Testis (tissue), 2 donors: ENCODE measurements at regions not wholly inside any gene's neighbourhood (a gene's known extent, or its start where the extent isn't known, plus 50 kb on each side); places are given as distances from the start of the nearest gene placed in this dataset.

Source experiments
- DNase-seq: peaks from one replicate; pipeline ENCODE4 v3.0.0-alpha.2; 2019
- H3K27ac ChIP-seq, 2 donors: fragments of 200-600 bp; sonication (generic); one replicate each; pipeline ENCODE4 v1.5.1; 2019
- H3K27me3 ChIP-seq: fragments of 200-600 bp; sonication (generic); one replicate; pipeline ENCODE4 v1.5.1; 2019
- H3K36me3 ChIP-seq: fragments of 200-600 bp; sonication (generic); one replicate; pipeline ENCODE4 v1.5.1; 2017; ENCODE audit warnings: low read depth; ENCODE audit errors: missing control alignments
- H3K4me1 ChIP-seq: fragments of 200-600 bp; sonication (generic); one replicate; pipeline ENCODE4 v1.5.1; 2019
- H3K4me3 ChIP-seq, 2 donors: fragments of 200-600 bp; sonication (generic); one replicate each; pipeline ENCODE4 v1.5.1; 2017 to 2019
- H3K9me3 ChIP-seq: fragments of 200-600 bp; sonication (generic); one replicate; pipeline ENCODE4 v1.5.1; 2017
- CTCF ChIP-seq, 3 experiments: fragments of 450-650 bp in 2 of 3; fragments of 200-600 bp in 1 of 3; sonication (generic) in 1 of 3; IDR thresholded peaks; one replicate each; pipeline ENCODE4 v1.5.1; 2016 to 2019; ENCODE audit warnings: antibody characterized with exemption in 3 of 3, mild to moderate bottlenecking in 2 of 3, moderate library complexity in 1 of 3
- POLR2A ChIP-seq: fragments of 450-650 bp; IDR thresholded peaks from one replicate; pipeline ENCODE4 v1.6.1; 2017; ENCODE audit warnings: antibody characterized with exemption, mild to moderate bottlenecking, moderate library complexity
- WGBS, 2 donors: methylation state at CpG; one replicate each; pipeline ENCODE4 v1.1.5; 2018; 5-methylcytosine and 5-hydroxymethylcytosine counted together
- intact Hi-C: fragments of 100-400 bp; cut with DNase I; formaldehyde crosslinking; loops from one replicate; pipeline ENCODE4 v1.15.1; 2023; ENCODE audit warnings: low total_unique reads

- DNase-seq = no peak
- no peak for TF ChIP-seq POLR2A
- TF ChIP-seq CTCF (IDR thresholded peaks at IDR 0.05) = no peak
- no peaks in the 10 kb centered on the region for H3K4me1 ChIP-seq
- H3K36me3 ChIP-seq = no peaks in the 10 kb centered on the region
- no peaks in the 10 kb centered on the region for H3K9me3 ChIP-seq
- intact Hi-C loops = no loop called here
- H3K27me3 ChIP-seq = no peaks in the 10 kb centered on the region
- H3K4me3 ChIP-seq = no peak overlapping the region
- no peak overlapping the region for H3K27ac ChIP-seq
These were observed 575.9 kb downstream of the MID1IP1 start for GRCh38 chrX:39377157-39377556.

DNA sequence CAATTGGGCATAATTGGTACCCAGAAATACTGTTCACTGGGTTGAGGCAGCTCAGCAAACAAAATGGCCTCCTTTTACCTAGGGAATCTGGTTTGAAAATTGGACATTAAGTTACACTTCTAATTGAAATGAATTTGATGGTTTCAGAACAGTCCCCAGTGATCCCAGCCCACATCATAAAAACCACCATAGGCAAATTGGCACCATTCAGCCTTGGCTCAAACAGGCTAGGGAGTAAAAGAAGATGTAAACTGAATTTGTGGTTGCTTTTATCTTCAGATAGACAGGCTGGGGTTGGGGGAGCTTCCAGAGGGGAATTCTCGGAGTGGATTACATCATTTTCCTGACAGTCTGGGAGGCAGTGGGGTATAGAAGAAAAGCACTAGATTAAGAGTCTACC, 576.5 kb downstream of the MID1IP1 start:
- no peak for DNase-seq
- Histone ChIP-seq H3K27ac (no peak overlapping the region), H3K27me3 (no peaks in the 10 kb centered on the region), H3K9me3 (no peaks in the 10 kb centered on the region), H3K36me3 (no peaks in the 10 kb centered on the region), H3K4me1 (no peaks in the 10 kb centered on the region), H3K4me3 (no peak overlapping the region)
- 88 to 100% methylated on average over 1 of the region's 1 CpG for WGBS, 2 donors
- no peak for TF ChIP-seq POLR2A
- TF ChIP-seq CTCF (IDR thresholded peaks at IDR 0.05) = no peak
- intact Hi-C loops = no loop called here

- Histone ChIP-seq H3K36me3 (no peaks in the 10 kb centered on the region), H3K27me3 (no peaks in the 10 kb centered on the region), H3K4me1 (no peaks in the 10 kb centered on the region), H3K4me3 (no peak overlapping the region), H3K27ac (no peak overlapping the region), H3K9me3 (no peaks in the 10 kb centered on the region)
- DNase-seq = no peak
- no peak for TF ChIP-seq POLR2A
- no peak for TF ChIP-seq CTCF (IDR thresholded peaks at IDR 0.05)
- 73 to 77% methylated on average over 3 to 5 of the region's 5 CpGs for WGBS, 2 donors
- intact Hi-C loops = no loop called here
These were observed 580.2 kb downstream of the MID1IP1 start for GRCh38 chrX:39381422-39381821.

GRCh38 chrX:39384996-39385395, 583.7 kb downstream of the MID1IP1 start:
- intact Hi-C loops = no loop called here
- no peaks in the 10 kb centered on the region for H3K36me3 ChIP-seq
- TF ChIP-seq CTCF (IDR thresholded peaks at IDR 0.05) (no peak), POLR2A (no peak)
- H3K27me3 ChIP-seq = no peaks in the 10 kb centered on the region
- H3K4me1 ChIP-seq = no peaks in the 10 kb centered on the region
- no peak for DNase-seq
- no peak overlapping the region for H3K4me3 ChIP-seq
- 86 to 91% methylated on average over 6 of the region's 6 CpGs for WGBS, 2 donors
- H3K9me3 ChIP-seq = no peaks in the 10 kb centered on the region
- no peak overlapping the region for H3K27ac ChIP-seq

DNA sequence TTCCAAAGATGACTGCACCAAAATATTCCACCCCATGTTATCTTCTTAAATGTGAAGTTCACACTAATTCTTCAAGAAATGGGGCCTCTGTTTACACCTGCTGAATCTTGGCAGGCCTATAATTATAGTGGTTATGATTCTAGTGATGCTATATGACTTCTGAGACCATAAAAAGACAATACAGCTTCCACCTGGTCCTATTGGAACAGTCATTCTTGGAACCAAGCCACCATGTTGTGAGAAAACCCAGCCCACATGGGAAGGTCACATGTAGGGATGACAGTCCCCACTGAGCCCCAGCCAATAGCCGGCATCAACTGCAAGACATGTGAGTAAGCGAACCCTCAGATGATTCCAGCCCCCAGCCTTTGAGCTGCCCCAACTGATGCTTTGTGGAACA, 587.5 kb downstream of the MID1IP1 start:
- no peaks in the 10 kb centered on the region for H3K36me3 ChIP-seq
- no peaks in the 10 kb centered on the region for H3K4me1 ChIP-seq
- no peaks in the 10 kb centered on the region for H3K27me3 ChIP-seq
- H3K9me3 ChIP-seq = no peaks in the 10 kb centered on the region
- H3K4me3 ChIP-seq = no peak overlapping the region
- intact Hi-C loops = no loop called here
- H3K27ac ChIP-seq = no peak overlapping the region
- WGBS, 2 donors = 100% methylated on average over 1 of the region's 2 CpGs; no CpG with 5 or more reads in 1 of the 2 donors
- no peak for DNase-seq
- TF ChIP-seq CTCF (IDR thresholded peaks at IDR 0.05) (no peak), POLR2A (no peak)
